ENCODE measurements at regions not wholly inside any gene's neighbourhood (a gene's known extent, or its start where the extent isn't known, plus 50 kb on each side); places are given as distances from the start of the nearest gene placed in this dataset.

- H3K27me3 Mint-ChIP-seq: no peaks in the 10 kb centered on the region
- H3K9me3 ChIP-seq (ENCODE audit: control insufficient read depth, low read length, poor library complexity, severe bottlenecking): no peaks in the 10 kb centered on the region
- no peaks in the 10 kb centered on the region for H3K4me1 Mint-ChIP-seq
- no peak overlapping the region for H3K4me3 Mint-ChIP-seq
- no peak overlapping the region for H3K27ac Mint-ChIP-seq
- ATAC-seq (no peak), DNase-seq (no peak)
- no peaks in the 10 kb centered on the region for H3K36me3 Mint-ChIP-seq (ENCODE audit: low read depth)
Measured at GRCh38 chr14:40129159-40129558, 696.9 kb upstream of the FBXO33 start.

GRCh38 chr14:40123816-40124215 lies 691.6 kb upstream of the FBXO33 start:
- no peaks in the 10 kb centered on the region for H3K4me1 Mint-ChIP-seq
- no peaks in the 10 kb centered on the region for H3K9me3 ChIP-seq (ENCODE audit: control insufficient read depth, low read length, poor library complexity, severe bottlenecking)
- H3K27me3 Mint-ChIP-seq: no peaks in the 10 kb centered on the region
- no peak for ATAC-seq
- no peak overlapping the region for H3K4me3 Mint-ChIP-seq
- DNase-seq: no peak
- H3K36me3 Mint-ChIP-seq (ENCODE audit: low read depth): no peaks in the 10 kb centered on the region
- no peak overlapping the region for H3K27ac Mint-ChIP-seq

DNA sequence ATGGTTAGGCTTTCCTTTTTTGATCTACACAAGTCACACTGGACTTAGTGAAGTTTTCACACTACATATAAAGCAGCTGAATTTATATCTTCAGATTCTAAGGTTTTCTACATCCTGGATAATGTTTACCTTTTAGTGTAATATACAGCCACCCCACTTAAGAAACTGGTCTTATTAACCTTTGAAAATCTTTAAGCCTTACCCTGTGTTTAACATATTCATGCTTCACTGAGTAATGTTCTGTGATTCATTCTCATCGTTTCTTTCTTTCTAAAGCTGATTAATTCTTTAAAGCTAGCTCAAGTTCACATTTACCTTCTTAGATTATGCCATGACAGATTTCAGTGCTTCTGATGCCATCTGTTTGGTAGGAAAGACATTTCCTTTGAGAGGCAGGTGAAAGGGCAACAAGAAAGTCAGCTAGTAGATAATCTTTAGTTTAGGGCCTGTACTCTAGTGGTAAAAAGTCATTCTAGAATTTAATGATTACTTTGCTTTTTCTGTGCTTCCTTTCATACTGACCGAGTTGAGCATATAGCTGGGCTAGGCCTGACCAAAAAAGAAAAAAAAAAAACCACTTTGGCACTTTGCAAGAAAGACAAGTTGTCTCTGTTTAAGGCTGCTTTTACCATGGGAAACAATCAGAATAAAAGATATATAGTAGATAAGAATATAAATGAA lies 690.9 kb upstream of the FBXO33 start:
- ATAC-seq: no peak

GRCh38 chr14:40119765-40120164 lies 687.5 kb upstream of the FBXO33 start:
- ATAC-seq: no peak
- no peak overlapping the region for H3K27ac Mint-ChIP-seq
- no peaks in the 10 kb centered on the region for H3K36me3 Mint-ChIP-seq (ENCODE audit: low read depth)

More for the DNA sequence above, 690.9 kb upstream of the FBXO33 start:
- Mint-ChIP-seq H3K36me3 (ENCODE audit: low read depth) (no peaks in the 10 kb centered on the region), H3K4me1 (no peaks in the 10 kb centered on the region), H3K27me3 (no peaks in the 10 kb centered on the region), H3K4me3 (no peak overlapping the region), H3K27ac (no peak overlapping the region)
- no peak for DNase-seq
- no peaks in the 10 kb centered on the region for H3K9me3 ChIP-seq (ENCODE audit: control insufficient read depth, low read length, poor library complexity, severe bottlenecking)

GRCh38 chr14:40119321-40119720 lies 687.1 kb upstream of the FBXO33 start:
- no peaks in the 10 kb centered on the region for H3K9me3 ChIP-seq (ENCODE audit: control insufficient read depth, low read length, poor library complexity, severe bottlenecking)
- no peaks in the 10 kb centered on the region for H3K36me3 Mint-ChIP-seq (ENCODE audit: low read depth)
- no peak overlapping the region for H3K27ac Mint-ChIP-seq
- ATAC-seq (no peak), DNase-seq (no peak)
- H3K27me3 Mint-ChIP-seq: no peaks in the 10 kb centered on the region
- H3K4me3 Mint-ChIP-seq: no peak overlapping the region
- H3K4me1 Mint-ChIP-seq: no peaks in the 10 kb centered on the region

More at GRCh38 chr14:40119765-40120164, 687.5 kb upstream of the FBXO33 start:
- Mint-ChIP-seq H3K27me3 (no peaks in the 10 kb centered on the region), H3K4me3 (no peak overlapping the region), H3K4me1 (no peaks in the 10 kb centered on the region)
- H3K9me3 ChIP-seq (ENCODE audit: control insufficient read depth, low read length, poor library complexity, severe bottlenecking): no peaks in the 10 kb centered on the region
- no peak for DNase-seq

DNA sequence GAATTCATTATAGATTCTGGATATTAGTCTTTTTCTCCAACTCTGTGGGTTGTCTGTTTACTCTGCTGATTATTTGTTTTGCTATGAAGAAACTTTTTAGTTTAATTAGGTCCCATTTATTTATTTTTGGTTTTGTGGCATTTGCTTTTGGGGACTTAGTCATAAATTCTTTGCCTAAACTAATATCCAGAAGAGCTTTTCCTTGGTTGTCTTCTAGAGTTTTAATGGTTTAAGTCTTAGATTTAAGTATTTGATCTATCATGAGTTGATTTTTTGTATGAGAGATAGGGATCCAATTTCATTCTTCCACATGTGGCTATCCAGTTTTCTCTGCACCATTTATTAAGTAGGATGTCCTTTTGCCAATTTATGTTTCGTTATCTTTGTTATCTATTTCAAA lies 683.4 kb upstream of the FBXO33 start:
- ATAC-seq (no peak), DNase-seq (no peak)
- no peaks in the 10 kb centered on the region for H3K9me3 ChIP-seq (ENCODE audit: control insufficient read depth, low read length, poor library complexity, severe bottlenecking)
- H3K27me3 Mint-ChIP-seq: no peaks in the 10 kb centered on the region
- no peak overlapping the region for H3K27ac Mint-ChIP-seq
- H3K4me3 Mint-ChIP-seq: no peak overlapping the region
- H3K36me3 Mint-ChIP-seq (ENCODE audit: low read depth): no peaks in the 10 kb centered on the region
- no peaks in the 10 kb centered on the region for H3K4me1 Mint-ChIP-seq

- H3K27ac Mint-ChIP-seq: no peak overlapping the region
- H3K9me3 ChIP-seq (ENCODE audit: control insufficient read depth, low read length, poor library complexity, severe bottlenecking): no peaks in the 10 kb centered on the region
- no peak overlapping the region for H3K4me3 Mint-ChIP-seq
- H3K27me3 Mint-ChIP-seq: no peaks in the 10 kb centered on the region
- ATAC-seq (no peak), DNase-seq (no peak)
- H3K4me1 Mint-ChIP-seq: no peaks in the 10 kb centered on the region
- H3K36me3 Mint-ChIP-seq (ENCODE audit: low read depth): no peaks in the 10 kb centered on the region
Measured at GRCh38 chr14:40113671-40114070, 681.4 kb upstream of the FBXO33 start.

GRCh38 chr14:40100544-40101196 lies 668.4 kb upstream of the FBXO33 start:
- Mint-ChIP-seq H3K27ac (no peak overlapping the region), H3K36me3 (ENCODE audit: low read depth) (no peaks in the 10 kb centered on the region), H3K27me3 (no peaks in the 10 kb centered on the region), H3K4me3 (no peak overlapping the region), H3K4me1 (no peaks in the 10 kb centered on the region)
- ATAC-seq: no peak
- no peaks in the 10 kb centered on the region for H3K9me3 ChIP-seq (ENCODE audit: control insufficient read depth, low read length, poor library complexity, severe bottlenecking)
- DNase-seq: no peak

- H3K27me3 Mint-ChIP-seq: no peaks in the 10 kb centered on the region
- DNase-seq: no peak
- no peak overlapping the region for H3K27ac Mint-ChIP-seq
- H3K4me1 Mint-ChIP-seq: no peaks in the 10 kb centered on the region
- H3K36me3 Mint-ChIP-seq (ENCODE audit: low read depth): no peaks in the 10 kb centered on the region
- H3K9me3 ChIP-seq (ENCODE audit: control insufficient read depth, low read length, poor library complexity, severe bottlenecking): no peaks in the 10 kb centered on the region
- no peak for ATAC-seq
- H3K4me3 Mint-ChIP-seq: no peak overlapping the region
Measured at GRCh38 chr14:40099316-40099715, 667.1 kb upstream of the FBXO33 start.

- ATAC-seq (no peak), DNase-seq (no peak)
- Mint-ChIP-seq H3K4me3 (no peak overlapping the region), H3K27ac (no peak overlapping the region), H3K36me3 (ENCODE audit: low read depth) (no peaks in the 10 kb centered on the region), H3K27me3 (no peaks in the 10 kb centered on the region), H3K4me1 (no peaks in the 10 kb centered on the region)
- no peaks in the 10 kb centered on the region for H3K9me3 ChIP-seq (ENCODE audit: control insufficient read depth, low read length, poor library complexity, severe bottlenecking)
Measured at GRCh38 chr14:40098468-40098867, 666.2 kb upstream of the FBXO33 start.

- DNase-seq: no peak
- no peak for ATAC-seq
- H3K9me3 ChIP-seq (ENCODE audit: control insufficient read depth, low read length, poor library complexity, severe bottlenecking): no peaks in the 10 kb centered on the region
- no peaks in the 10 kb centered on the region for H3K4me1 Mint-ChIP-seq
- no peaks in the 10 kb centered on the region for H3K36me3 Mint-ChIP-seq (ENCODE audit: low read depth)
- no peaks in the 10 kb centered on the region for H3K27me3 Mint-ChIP-seq
- no peak overlapping the region for H3K27ac Mint-ChIP-seq
- H3K4me3 Mint-ChIP-seq: no peak overlapping the region
Measured at GRCh38 chr14:40096968-40097367, 664.7 kb upstream of the FBXO33 start.

DNA sequence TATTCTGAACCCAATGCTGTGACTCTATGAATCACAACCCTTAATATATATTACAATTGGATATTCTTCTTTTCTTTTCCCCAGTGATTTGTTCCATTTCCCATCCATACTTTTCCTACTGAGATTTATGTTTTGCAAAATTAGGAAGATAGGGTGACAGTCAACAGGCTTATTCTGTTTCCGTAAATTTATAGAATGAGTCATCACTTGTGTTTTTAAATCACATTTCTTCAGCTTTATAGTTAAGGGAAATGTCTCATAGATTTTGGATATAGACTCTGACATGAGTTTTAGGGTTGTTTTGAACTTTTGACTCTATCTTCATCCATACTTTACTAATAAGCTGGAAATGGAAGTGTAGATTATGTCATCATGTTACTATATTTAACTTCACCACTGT lies 661.6 kb upstream of the FBXO33 start:
- no peak for DNase-seq
- Mint-ChIP-seq H3K4me3 (no peak overlapping the region), H3K27me3 (no peaks in the 10 kb centered on the region), H3K27ac (no peak overlapping the region), H3K36me3 (ENCODE audit: low read depth) (no peaks in the 10 kb centered on the region), H3K4me1 (no peaks in the 10 kb centered on the region)
- H3K9me3 ChIP-seq (ENCODE audit: control insufficient read depth, low read length, poor library complexity, severe bottlenecking): no peaks in the 10 kb centered on the region
- no peak for ATAC-seq

DNA sequence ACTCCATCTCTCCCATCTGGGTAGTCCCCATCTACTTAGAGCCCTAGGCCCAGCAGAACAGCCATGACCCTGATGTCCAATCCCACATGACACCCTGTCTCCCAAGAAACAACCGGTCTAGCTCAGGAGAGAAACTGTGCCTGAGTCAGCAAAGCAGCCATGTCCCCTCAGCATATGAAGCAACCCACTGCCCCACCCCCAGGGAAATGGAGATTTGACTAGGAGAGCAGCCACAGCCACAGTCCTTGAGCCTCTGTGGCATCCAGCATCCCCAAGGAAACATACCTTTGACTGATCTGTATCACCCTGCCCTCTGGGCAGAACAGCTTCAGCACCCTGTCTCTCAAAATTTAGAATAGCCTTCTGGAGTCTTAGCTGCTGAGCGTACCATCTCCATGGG lies 641.9 kb upstream of the FBXO33 start:
- no peak for DNase-seq
- no peak overlapping the region for H3K27ac Mint-ChIP-seq
- no peaks in the 10 kb centered on the region for H3K4me1 Mint-ChIP-seq
- H3K27me3 Mint-ChIP-seq: no peaks in the 10 kb centered on the region
- H3K4me3 Mint-ChIP-seq: no peak overlapping the region
- H3K9me3 ChIP-seq (ENCODE audit: control insufficient read depth, low read length, poor library complexity, severe bottlenecking): no peaks in the 10 kb centered on the region
- no peaks in the 10 kb centered on the region for H3K36me3 Mint-ChIP-seq (ENCODE audit: low read depth)
- no peak for ATAC-seq

DNA sequence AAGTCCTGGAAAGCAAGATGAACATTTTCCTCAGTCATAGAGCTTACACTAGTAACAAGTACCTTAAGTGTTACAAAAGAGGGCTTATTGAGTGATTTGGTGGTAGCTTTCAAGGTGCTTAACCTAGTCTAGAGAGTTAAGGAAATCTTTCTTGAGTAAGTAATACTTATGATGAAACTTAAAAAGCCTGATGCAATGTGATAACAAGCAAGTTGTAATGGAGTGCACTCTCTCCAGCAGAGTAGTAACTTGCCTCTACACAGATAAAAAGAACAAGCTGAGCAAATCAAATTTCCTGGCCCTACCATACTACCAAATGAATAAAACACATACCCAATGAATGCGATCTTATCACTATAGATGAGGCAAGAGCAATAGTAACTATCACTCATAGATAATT lies 639.9 kb upstream of the FBXO33 start:
- H3K4me1 Mint-ChIP-seq: no peaks in the 10 kb centered on the region
- no peaks in the 10 kb centered on the region for H3K9me3 ChIP-seq (ENCODE audit: control insufficient read depth, low read length, poor library complexity, severe bottlenecking)
- no peak for ATAC-seq
- no peaks in the 10 kb centered on the region for H3K36me3 Mint-ChIP-seq (ENCODE audit: low read depth)
- H3K27me3 Mint-ChIP-seq: no peaks in the 10 kb centered on the region
- no peak overlapping the region for H3K27ac Mint-ChIP-seq
- H3K4me3 Mint-ChIP-seq: no peak overlapping the region
- DNase-seq: no peak
